Stimulated activated naive CD4-positive, alpha-beta T cell (primary cell): ENCODE measurements at regions not wholly inside any gene's neighbourhood (a gene's known extent, or its start where the extent isn't known, plus 50 kb on each side); places are given as distances from the start of the nearest gene placed in this dataset.
"Not testable (repeated sequence)": the region's sequence is repeated elsewhere in the genome, so short reads cannot be mapped to it uniquely, and the experiment has no call there.

Source experiments
- DNase-seq, 6 experiments: peaks; one replicate each; lab custom pipeline; 2025; lab: John Stamatoyannopoulos, UW

DNA sequence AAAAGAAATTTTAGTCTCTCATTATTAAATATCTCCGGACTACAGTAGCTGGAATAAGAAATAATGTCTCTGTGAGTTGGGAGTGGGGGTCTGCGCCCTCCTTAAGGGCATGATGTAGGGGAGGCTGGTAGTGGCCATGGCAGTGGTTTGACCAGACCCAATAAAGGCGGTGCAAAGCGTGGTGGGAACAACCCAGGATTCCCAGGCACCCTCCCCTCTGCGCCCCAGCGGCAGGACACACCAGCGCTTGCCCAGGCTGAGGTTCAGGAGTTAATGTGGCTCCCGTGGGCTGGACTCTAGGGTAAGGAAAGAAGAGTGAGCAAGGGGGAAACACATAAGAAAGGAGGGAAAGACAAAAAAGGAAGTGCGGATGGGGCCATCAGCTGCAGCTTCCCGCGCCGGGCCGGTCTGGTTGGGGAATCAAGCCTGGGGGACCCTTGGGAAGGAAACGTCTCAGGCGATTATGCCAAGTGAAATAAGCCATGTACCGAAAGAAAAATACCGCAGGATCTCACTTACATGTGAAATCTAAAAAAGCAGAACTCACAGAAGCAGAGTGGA is 157.5 kb upstream of the SMIM31 start:
- no peak for DNase-seq

- no peak for DNase-seq
Observed at GRCh38 chr4:164596927-164597326, 157.0 kb upstream of the SMIM31 start.

DNA sequence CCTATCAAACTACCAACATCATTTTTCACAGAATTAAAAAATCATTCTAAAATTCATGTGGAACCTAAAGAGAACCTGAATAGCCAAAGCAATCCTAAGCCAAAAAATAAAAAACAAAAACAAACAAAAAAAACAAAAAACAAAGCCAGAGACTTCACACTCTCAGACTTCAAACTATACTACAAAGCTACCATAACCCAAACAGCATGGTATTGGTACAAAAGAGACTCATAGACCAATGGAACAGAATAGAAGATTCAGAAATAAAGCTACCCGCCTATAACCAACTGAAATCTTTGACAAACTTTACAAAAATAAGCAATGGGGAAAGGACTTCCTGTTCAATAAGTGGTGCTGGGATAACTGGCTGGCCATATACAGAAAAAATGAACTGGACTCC is 152.3 kb upstream of the SMIM31 start:
- DNase-seq = no peak

- not testable (repeated sequence) for DNase-seq
Observed at GRCh38 chr4:164605791-164606190, 148.1 kb upstream of the SMIM31 start.

DNA sequence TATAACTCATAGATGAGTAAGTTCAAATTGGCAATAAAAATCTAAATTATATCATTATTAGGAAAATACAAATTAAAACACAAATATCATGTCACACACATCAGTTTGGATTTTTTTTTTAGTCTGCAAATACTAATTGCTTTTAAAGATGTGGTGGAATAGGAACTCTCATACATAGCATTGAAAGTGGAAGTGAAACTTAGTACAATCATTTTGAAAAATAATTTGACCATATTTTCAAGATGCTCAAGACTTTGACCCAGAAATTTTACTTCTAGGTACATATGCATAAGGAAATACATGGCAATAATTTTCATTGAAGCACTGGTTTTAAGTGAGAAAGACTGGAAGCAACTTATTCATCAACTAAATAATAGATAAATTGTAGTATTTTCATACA is 147.5 kb upstream of the SMIM31 start:
- DNase-seq = no peak

- no peak for DNase-seq
Observed at GRCh38 chr4:164613256-164613655, 140.7 kb upstream of the SMIM31 start.

GRCh38 chr4:164613792-164614191 is 140.1 kb upstream of the SMIM31 start:
- no peak for DNase-seq

GRCh38 chr4:164614329-164614728 is 139.6 kb upstream of the SMIM31 start:
- no peak for DNase-seq

DNA sequence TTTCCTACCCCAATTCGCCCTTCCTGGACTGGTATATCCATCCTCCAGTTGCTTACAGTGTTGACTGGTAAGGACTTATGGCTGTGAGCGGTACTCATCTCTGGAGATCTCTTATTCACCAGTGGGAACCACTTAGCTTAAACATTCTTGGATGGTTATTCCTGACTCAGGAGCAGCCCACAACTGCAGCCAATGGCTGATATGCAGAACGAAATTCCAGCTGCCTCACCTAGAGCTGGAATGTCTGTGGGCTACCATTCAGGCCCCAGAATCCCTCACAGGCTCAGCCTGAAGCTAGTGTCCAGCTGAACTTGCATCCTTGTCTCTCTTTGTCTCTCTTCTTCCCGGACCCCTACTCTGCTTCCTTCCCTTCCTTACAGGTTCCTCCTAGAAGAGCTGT is 138.9 kb upstream of the SMIM31 start:
- DNase-seq = no peak

- DNase-seq = no peak
Observed at GRCh38 chr4:164615964-164616363, 138.0 kb upstream of the SMIM31 start.

GRCh38 chr4:164616961-164617360 is 137.0 kb upstream of the SMIM31 start:
- no peak for DNase-seq

DNA sequence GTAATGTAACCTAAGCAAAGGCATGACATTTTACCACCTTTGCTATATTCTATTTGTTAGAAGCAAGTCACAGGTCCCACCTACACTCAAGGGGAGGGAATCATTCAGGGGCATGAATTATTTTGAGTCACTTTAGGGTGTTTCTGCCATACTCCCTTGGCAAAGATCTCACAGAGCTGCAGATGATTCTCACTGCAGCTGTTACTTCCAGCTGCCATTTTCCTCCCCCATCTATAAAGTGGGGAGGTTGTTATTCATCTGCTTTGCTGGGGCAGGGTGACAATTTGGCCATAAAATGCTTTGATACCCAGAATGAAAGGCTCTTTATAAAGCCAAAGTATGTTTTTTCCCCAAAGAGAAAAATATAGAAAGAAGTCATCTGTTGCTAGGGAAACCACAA is 136.5 kb upstream of the SMIM31 start:
- DNase-seq = no peak

DNA sequence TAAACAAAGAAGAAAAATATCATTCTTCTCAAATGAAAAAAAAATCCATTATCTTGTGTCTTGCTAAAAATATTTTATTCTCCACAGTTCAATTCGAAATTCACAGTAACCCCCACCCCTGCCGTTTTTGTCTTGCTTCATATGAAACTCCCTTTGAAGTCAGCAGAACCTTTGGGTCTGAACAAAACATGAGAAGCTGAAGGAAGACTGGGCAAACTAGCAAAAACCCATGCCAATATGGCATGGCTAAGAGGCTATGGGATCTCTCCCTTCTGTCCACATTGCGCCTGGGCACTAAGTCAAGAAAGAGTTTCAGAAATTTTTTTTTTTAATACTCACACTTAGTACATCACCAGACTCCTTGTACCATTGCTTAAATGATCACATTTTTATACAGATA is 136.0 kb upstream of the SMIM31 start:
- no peak for DNase-seq

- no peak for DNase-seq
Observed at GRCh38 chr4:164621886-164622521, 131.9 kb upstream of the SMIM31 start.

DNA sequence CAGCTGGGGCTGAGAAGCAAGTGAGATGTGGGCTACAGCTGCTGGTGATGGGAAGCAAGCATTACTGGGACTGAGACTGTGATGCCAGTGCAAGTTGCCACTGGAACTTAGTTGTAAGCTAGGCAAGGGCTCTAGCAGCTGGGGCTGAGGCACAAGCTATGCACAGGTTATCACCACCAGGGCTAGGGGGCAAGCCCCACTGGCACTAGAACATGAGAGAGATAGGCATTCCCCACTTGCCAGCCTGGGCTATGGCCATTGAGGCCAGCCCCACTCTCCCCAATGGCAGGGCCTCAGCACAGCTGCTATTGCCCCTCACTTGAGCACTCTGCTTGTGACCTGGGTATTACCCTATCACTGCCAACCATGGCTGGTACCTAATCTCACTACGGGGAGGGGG is 130.8 kb upstream of the SMIM31 start:
- DNase-seq = no peak

- no peak for DNase-seq
Observed at GRCh38 chr4:164639001-164639400, 114.9 kb upstream of the SMIM31 start.

DNA sequence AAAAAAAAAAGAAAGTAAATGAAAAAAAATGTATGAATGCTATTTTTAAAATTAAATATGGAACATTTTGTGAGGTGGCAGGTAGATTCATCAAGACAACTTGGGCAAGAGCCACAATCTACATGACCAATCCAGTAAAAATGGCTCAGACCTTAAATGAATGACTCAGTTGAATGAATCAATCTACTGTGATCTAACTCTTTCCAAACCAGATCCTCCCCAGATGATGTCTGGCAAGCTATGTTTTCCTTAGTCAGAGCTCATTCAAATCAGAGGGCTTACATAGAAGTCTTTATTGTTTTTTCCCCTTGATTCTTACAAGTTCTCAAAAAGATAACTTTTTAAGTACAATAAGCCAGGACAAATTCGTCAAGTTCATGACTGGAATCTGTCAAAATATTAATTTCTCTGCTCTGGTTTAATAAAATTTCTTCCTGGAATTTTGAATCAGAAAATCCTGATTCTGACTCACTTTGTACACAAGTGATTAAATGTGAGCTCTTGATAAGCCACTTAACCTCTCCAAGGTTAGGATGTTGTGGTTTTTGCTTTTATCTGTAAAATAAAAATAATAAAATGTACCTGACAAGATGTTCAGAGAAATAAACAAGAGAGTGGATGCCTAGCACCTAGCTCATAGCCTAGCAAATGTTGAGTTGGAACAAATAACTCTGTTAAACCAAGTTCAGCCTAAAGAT is 105.6 kb upstream of the SMIM31 start:
- DNase-seq = no peak

DNA sequence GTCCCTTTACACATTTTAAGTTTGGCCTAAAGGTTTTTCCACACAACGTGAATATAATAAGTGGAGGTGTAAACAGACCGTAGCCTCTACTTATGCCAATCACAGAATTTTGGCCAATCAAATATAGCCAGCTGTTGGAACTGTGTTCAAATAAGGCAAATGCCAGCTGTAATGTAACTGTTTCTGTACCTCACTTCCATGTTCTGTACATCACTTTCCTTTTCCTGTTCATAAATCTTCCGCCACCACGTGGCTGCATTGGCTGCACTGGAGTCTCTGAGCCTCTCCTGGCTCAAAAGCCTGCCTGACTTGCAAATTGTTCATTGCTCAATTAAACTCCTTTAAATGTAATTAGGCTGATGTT is 105.1 kb upstream of the SMIM31 start:
- DNase-seq = no peak

GRCh38 chr4:164659765-164660164 is 94.2 kb upstream of the SMIM31 start:
- DNase-seq = no peak

DNA sequence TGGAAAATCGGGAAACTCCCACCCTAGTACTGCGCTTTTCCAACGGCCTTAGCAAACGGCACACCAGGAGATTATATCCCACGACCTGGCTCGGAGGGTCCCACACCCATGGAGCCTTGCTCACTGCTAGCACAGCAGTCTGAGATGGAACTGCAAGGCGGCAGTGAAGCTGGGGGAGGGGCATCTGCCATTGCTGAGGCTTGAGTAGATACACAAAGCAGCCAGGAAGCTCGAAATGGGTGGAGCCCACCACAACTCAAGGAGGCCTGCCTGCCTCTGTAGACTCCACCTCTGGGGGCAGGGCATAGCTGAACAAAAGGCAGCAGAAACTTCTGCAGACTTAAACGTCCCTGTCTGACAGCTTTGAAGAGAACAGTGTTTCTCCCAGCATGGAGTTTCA is 77.8 kb upstream of the SMIM31 start:
- DNase-seq = not testable (repeated sequence)

DNA sequence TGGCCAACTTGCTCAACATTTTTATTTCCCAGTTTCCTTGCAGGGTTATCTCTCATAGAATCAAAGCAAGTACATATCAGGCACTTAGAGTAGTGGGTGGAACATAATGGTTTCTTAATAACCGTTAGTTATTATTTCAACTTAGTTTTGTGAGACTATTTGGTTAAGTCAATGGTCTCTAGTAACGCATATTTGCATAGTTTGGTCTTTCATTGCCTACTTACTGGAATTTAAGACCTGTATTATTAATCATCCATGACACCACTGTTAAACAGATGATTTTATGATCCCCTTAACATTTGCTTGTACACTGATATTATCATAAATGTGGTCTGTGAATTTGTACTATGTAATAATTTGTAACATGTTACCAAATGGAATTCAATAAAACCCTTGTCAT is 70.9 kb upstream of the SMIM31 start:
- DNase-seq = no peak

GRCh38 chr4:164695650-164696049 is 58.3 kb upstream of the SMIM31 start:
- no peak for DNase-seq

DNA sequence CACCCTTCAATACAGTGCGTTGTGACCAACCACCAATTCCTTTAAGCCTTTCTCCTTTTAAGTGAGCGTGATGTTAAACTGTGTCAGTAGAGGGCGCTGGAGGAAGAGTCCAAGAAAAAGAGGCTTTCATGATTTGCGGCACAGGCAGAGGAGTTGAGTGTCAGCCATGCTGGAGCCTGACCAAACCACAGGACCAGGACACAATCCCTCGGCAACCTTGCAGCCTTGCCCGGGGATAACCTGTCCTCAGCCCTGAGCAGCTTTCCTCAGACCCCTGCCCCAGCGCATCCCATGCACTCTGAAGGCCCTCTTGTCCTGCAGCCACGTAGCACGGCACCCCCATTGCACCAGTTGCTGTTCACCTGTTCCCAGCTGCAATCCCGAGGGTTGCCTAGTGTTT is 53.5 kb upstream of the SMIM31 start:
- DNase-seq = no peak

- DNase-seq = no peak
Observed at GRCh38 chr4:164701665-164702064, 52.3 kb upstream of the SMIM31 start.
